GM23338 (cell line): ENCODE measurements at regions not wholly inside any gene's neighbourhood (a gene's known extent, or its start where the extent isn't known, plus 50 kb on each side); places are given as distances from the start of the nearest gene placed in this dataset.

Source experiments
- ATAC-seq: fragments of 200-7000 bp; cut with Tn5 transposase; 3 replicates; pipeline ENCODE4 v1.9.1; 2020
- DNase-seq: peaks from one replicate; pipeline ENCODE4 v3.0.0-alpha.2; 2015; ENCODE audit warnings: low spot score
- H2AFZ ChIP-seq: fragments of 200-600 bp; sonication (generic); 2 replicates; pipeline ENCODE4 v1.8.0; 2016; ENCODE audit warnings: antibody characterized with exemption, mild to moderate bottlenecking, moderate library complexity
- H3F3A ChIP-seq: fragments of 200-600 bp; sonication (generic); replicated peaks from 2 replicates; pipeline ENCODE4 v1.8.0; 2017; ENCODE audit warnings: antibody characterized with exemption, mixed run types, low read depth
- H3K27ac ChIP-seq: fragments of 200-600 bp; sonication (generic); 2 replicates; pipeline ENCODE4 v1.6.1; 2016; ENCODE audit warnings: low read depth
- H3K27me3 ChIP-seq: fragments of 200-600 bp; sonication (generic); 2 replicates; pipeline ENCODE4 v1.8.0; 2016; ENCODE audit warnings: mild to moderate bottlenecking, mixed run types, moderate library complexity; ENCODE audit not compliant: insufficient read depth
- H3K36me3 ChIP-seq: fragments of 200-600 bp; sonication (generic); 2 replicates; pipeline ENCODE4 v1.8.0; 2016; ENCODE audit warnings: mild to moderate bottlenecking; ENCODE audit not compliant: insufficient read depth
- H3K4me1 ChIP-seq: fragments of 200-600 bp; sonication (generic); 2 replicates; pipeline ENCODE4 v1.8.0; 2016; ENCODE audit warnings: mild to moderate bottlenecking, moderate library complexity; ENCODE audit not compliant: insufficient read depth
- H3K4me2 ChIP-seq: fragments of 200-600 bp; sonication (generic); 2 replicates; pipeline ENCODE4 v1.7.1; 2017; ENCODE audit warnings: mixed run types
- H3K4me3 ChIP-seq: fragments of 200-600 bp; sonication (generic); 2 replicates; pipeline ENCODE4 v1.6.1; 2016; ENCODE audit warnings: mixed run types
- H3K79me2 ChIP-seq: fragments of 200-600 bp; sonication (generic); replicated peaks from 2 replicates; pipeline ENCODE4 v1.8.0; 2017; ENCODE audit warnings: mild to moderate bottlenecking; ENCODE audit not compliant: insufficient read depth
- H3K9me2 ChIP-seq: fragments of 200-600 bp; sonication (generic); 2 replicates; pipeline ENCODE4 v1.8.0; 2017; ENCODE audit not compliant: insufficient read depth
- H4K20me1 ChIP-seq: fragments of 200-600 bp; sonication (generic); replicated peaks from 2 replicates; pipeline ENCODE4 v1.8.0; 2017; ENCODE audit warnings: mild to moderate bottlenecking; ENCODE audit not compliant: insufficient read depth
- H3K27ac Mint-ChIP-seq: 2 replicates; pipeline ENCODE4 v1.8.0; 2020; ENCODE audit warnings: inconsistent platforms, mild to moderate bottlenecking, moderate library complexity, mixed read lengths
- H3K27me3 Mint-ChIP-seq: 3 replicates; pipeline ENCODE4 v1.8.0; 2022; ENCODE audit warnings: low read depth, mild to moderate bottlenecking, moderate library complexity, mixed read lengths, inconsistent platforms; ENCODE audit not compliant: insufficient read depth, poor library complexity
- H3K36me3 Mint-ChIP-seq: 3 replicates; pipeline ENCODE4 v1.8.0; 2021; ENCODE audit warnings: low read depth, mild to moderate bottlenecking, inconsistent platforms, moderate library complexity, mixed read lengths
- H3K4me1 Mint-ChIP-seq: 3 replicates; pipeline ENCODE4 v1.8.0; 2020; ENCODE audit warnings: mild to moderate bottlenecking, inconsistent platforms, mixed read lengths
- H3K4me3 Mint-ChIP-seq: 3 replicates; pipeline ENCODE4 v1.8.0; 2021; ENCODE audit warnings: moderate library complexity, mild to moderate bottlenecking, inconsistent platforms, mixed read lengths
- H3K9me3 Mint-ChIP-seq: 3 replicates; pipeline ENCODE4 v1.8.0; 2020; ENCODE audit warnings: moderate library complexity, mild to moderate bottlenecking, inconsistent platforms, mixed read lengths
- CTCF ChIP-seq, 2 experiments: fragments of 200-600 bp in 1 of 2; sonication (generic) in 1 of 2; conservative IDR thresholded peaks; 2 replicates each; pipeline versions ENCODE4 v1.5.1 to v1.6.1; 2016 to 2017; ENCODE audit warnings: antibody characterized with exemption in 2 of 2, low read depth in 2 of 2, mild to moderate bottlenecking in 2 of 2, moderate library complexity in 1 of 2
- ETS1 ChIP-seq: IDR thresholded peaks from 2 replicates; pipeline ENCODE4 v1.6.1; 2016; ENCODE audit warnings: antibody characterized with exemption
- EZH2 ChIP-seq: fragments of 200-600 bp; sonication (generic); IDR thresholded peaks from one replicate; pipeline ENCODE4 v1.8.0; 2017; ENCODE audit warnings: antibody characterized with exemption, mild to moderate bottlenecking, low read depth; ENCODE audit not compliant: unreplicated experiment
- JUNB ChIP-seq: IDR thresholded peaks from one replicate; pipeline ENCODE4 v1.6.1; 2016; ENCODE audit warnings: antibody characterized with exemption; ENCODE audit not compliant: unreplicated experiment
- POLR2AphosphoS5 ChIP-seq: IDR thresholded peaks from 2 replicates; pipeline ENCODE4 v1.6.1; 2016; ENCODE audit warnings: antibody characterized with exemption, low read depth
- REST ChIP-seq: IDR thresholded peaks from one replicate; pipeline ENCODE4 v1.6.1; 2018; ENCODE audit warnings: antibody characterized with exemption; ENCODE audit not compliant: unreplicated experiment
- ZNF462 ChIP-seq: fragments of 250-450 bp; sonication (Bioruptor Pico); IDR thresholded peaks from 2 replicates; pipeline ENCODE4 v1.5.0; 2020; ENCODE audit warnings: mild to moderate bottlenecking, moderate library complexity

- TF ChIP-seq ZNF462 (CRISPR knock-in tag) (no peak), JUNB (no peak)
These were observed 75.6 kb upstream of the AGA start (continued) for GRCh38 chr4:177517862-177518261.

- TF ChIP-seq EZH2: no peak
- no peak for TF ChIP-seq POLR2AphosphoS5
- no peak for TF ChIP-seq ETS1
- no peak for TF ChIP-seq REST
- TF ChIP-seq CTCF (conservative IDR thresholded peaks at IDR 0.05; ENCODE audit: low read depth in 2 of 2): no peak
- Mint-ChIP-seq H3K4me1 (no peaks in the 10 kb centered on the region), H3K36me3 (no peaks in the 10 kb centered on the region; the same call in 1 of the 3 replicates), H3K27ac (no peak overlapping the region), H3K9me3 (peaks cover 10% of the 10 kb centered on the region; the same call in 2 of the 3 replicates), H3K4me3 (no peak overlapping the region), H3K27me3 (no peaks in the 10 kb centered on the region)
- Histone ChIP-seq H3F3A (no peaks in the 10 kb centered on the region), H3K4me1 (no peaks in the 10 kb centered on the region), H3K36me3 (no peaks in the 10 kb centered on the region), H3K9me2 (no peaks in the 10 kb centered on the region), H3K4me2 (no peak overlapping the region), H3K27ac (no peak overlapping the region), H3K4me3 (no peak overlapping the region), H2AFZ (no peak overlapping the region), H3K79me2 (no peaks in the 10 kb centered on the region), H4K20me1 (no peaks in the 10 kb centered on the region), H3K27me3 (no peaks in the 10 kb centered on the region)
- ATAC-seq (no peak), DNase-seq (no peak)
These were observed 77.4 kb upstream of the AGA start for GRCh38 chr4:177519481-177520260.
